ENCODE measurements at regions not wholly inside any gene's neighbourhood (a gene's known extent, or its start where the extent isn't known, plus 50 kb on each side); places are given as distances from the start of the nearest gene placed in this dataset.

DNA sequence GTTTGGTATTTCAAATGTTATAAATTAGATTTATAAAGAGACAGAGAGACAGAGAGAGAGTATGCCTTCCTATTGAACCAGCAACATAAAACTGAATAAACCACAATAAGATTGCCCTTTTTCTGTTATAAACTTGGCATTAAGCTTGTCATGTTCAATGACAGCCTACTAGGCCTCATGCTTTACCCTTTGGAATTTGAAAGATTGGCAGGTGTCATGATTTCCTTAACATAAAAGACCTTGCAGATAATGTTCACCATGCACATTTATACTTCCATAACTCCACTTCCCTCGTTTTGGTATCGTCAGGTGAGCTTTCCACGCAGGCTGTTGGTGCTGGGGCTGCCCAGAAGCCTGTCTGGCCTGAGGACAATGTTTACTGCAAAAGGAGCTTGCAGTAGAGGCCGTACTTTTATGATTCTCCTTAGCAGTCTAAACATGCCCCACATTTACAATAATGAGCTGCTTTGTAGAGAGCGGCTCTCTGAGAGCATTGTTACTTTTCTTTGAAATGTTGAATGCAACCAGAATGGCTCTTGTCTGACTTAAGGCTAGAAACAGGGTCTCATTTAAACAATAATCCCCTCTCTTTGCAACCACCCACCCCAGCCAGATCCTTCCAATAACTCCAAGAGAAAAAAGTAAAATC is 379.1 kb upstream of the ATP5MC3 start:
- TF ChIP-seq, protein P1, sequence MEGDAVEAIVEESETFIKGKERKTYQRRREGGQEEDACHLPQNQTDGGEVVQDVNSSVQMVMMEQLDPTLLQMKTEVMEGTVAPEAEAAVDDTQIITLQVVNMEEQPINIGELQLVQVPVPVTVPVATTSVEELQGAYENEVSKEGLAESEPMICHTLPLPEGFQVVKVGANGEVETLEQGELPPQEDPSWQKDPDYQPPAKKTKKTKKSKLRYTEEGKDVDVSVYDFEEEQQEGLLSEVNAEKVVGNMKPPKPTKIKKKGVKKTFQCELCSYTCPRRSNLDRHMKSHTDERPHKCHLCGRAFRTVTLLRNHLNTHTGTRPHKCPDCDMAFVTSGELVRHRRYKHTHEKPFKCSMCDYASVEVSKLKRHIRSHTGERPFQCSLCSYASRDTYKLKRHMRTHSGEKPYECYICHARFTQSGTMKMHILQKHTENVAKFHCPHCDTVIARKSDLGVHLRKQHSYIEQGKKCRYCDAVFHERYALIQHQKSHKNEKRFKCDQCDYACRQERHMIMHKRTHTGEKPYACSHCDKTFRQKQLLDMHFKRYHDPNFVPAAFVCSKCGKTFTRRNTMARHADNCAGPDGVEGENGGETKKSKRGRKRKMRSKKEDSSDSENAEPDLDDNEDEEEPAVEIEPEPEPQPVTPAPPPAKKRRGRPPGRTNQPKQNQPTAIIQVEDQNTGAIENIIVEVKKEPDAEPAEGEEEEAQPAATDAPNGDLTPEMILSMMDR (IDR thresholded peaks at IDR 0.05; ENCODE audit: unreplicated experiment in 3 of 3): no peak
- H3K9me3 Mint-ChIP-seq: no peaks in the 10 kb centered on the region
- H3K4me3 Mint-ChIP-seq: no peak overlapping the region
- no peaks in the 10 kb centered on the region for H3K36me3 Mint-ChIP-seq (ENCODE audit: low read depth)
- peaks cover 5% of the 10 kb centered on the region for H3K27me3 Mint-ChIP-seq (ENCODE audit: low read depth)
- no peaks in the 10 kb centered on the region for H3K4me1 Mint-ChIP-seq
- H3K27ac Mint-ChIP-seq: no peak overlapping the region

DNA sequence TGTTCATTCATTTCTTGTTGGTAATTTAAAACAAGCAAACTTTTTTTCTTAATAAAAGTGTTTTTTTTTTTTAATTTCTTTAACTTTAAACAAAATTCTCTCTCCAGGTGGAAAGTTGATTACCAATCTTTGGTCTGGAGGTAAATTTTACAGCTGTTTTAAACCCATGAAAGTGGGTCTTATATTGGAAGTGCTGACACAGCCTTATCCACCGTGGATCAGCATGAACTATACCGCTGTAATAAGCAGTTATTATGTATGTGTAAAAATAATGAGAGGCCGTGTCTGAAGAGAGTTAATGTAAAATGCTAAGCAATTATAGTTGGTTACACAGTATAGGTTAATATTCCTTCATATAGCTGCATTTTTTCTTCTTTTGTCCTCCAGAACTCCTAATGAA is 378.1 kb upstream of the ATP5MC3 start:
- Mint-ChIP-seq H3K4me1 (no peaks in the 10 kb centered on the region), H3K27ac (no peak overlapping the region), H3K9me3 (no peaks in the 10 kb centered on the region), H3K36me3 (ENCODE audit: low read depth) (no peaks in the 10 kb centered on the region), H3K27me3 (ENCODE audit: low read depth) (peaks cover 5% of the 10 kb centered on the region), H3K4me3 (no peak overlapping the region)
- TF ChIP-seq, protein P1 (IDR thresholded peaks at IDR 0.05; ENCODE audit: unreplicated experiment in 3 of 3): no peak

DNA sequence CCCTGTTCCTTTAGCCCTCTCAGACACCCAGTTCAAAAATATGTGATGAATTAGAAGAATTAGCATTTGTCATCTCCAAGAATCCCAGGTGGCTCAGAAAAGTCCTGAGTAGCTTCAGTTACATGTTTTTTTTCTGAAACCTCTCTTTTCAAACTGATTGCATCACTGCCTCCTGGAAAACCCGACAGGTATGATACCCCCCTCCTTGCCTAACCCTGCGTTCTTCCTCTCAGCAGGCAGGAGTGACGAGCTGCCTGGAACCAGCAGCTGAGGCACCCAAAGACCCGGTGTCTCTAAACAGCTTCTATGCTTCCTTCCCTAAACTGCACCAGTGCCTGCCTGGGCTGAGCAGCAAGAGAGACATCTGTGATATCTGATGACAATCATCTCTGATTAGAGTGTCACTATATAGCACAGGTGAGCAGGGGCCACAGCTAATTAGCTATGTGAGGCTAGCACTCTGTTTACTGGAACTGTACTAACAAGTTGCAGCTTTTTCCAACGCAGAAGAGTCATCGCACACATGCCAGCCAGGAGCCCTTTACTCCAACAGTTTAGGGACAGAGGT is 376.4 kb upstream of the ATP5MC3 start:
- H3K4me1 Mint-ChIP-seq: peaks cover 6% of the 10 kb centered on the region
- H3K27me3 Mint-ChIP-seq (ENCODE audit: low read depth): peaks cover 10% of the 10 kb centered on the region
- no peaks in the 10 kb centered on the region for H3K36me3 Mint-ChIP-seq (ENCODE audit: low read depth)
- no peak overlapping the region for H3K27ac Mint-ChIP-seq
- TF ChIP-seq, protein P1 (IDR thresholded peaks at IDR 0.05; ENCODE audit: unreplicated experiment in 3 of 3): no peak
- no peak overlapping the region for H3K4me3 Mint-ChIP-seq
- H3K9me3 Mint-ChIP-seq: no peaks in the 10 kb centered on the region

DNA sequence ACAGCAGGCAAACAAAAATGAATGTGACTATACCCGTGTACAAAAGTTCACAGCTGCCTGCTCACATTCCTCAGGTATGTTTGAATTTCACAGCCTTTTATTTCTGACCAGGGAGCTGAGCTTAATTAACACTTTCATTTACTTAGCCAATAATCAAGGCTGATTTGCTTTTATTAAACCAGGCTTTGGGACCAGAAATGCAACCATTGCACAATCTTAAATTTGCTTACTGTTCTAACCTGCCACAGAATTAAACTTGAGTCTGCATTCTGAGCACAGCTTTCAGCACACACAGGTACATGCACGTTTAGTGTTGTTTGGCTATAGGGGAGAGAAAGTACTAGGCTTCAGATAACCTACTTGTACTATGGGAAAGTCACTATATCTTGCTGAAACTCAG is 372.4 kb upstream of the ATP5MC3 start:
- peaks cover 4% of the 10 kb centered on the region for H3K9me3 Mint-ChIP-seq

DNA sequence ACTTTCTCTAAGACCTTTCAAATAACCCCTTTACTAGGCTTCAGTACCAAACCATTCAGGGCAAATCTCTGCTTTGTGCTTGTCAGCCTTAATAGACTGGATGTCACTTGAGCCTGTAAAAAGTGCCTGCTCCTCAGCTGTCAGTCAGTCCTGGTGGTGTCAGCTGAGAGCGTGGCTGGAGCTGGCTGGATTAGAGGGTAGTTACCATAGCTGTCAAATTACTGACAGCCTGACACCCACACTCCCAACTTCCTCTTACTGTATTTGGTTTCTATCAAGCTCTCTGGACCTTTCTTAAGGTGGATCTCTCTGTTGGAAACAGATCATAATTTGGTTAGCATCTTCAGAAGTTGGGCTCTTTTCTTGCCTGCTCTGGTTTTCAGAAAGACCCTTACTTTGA is 371.4 kb upstream of the ATP5MC3 start:
- peaks cover 10% of the 10 kb centered on the region for H3K4me1 Mint-ChIP-seq
- H3K36me3 Mint-ChIP-seq (ENCODE audit: low read depth): no peaks in the 10 kb centered on the region
- H3K27me3 Mint-ChIP-seq (ENCODE audit: low read depth): peaks cover 10% of the 10 kb centered on the region
- H3K27ac Mint-ChIP-seq: no peak overlapping the region
- no peak overlapping the region for H3K4me3 Mint-ChIP-seq
- H3K9me3 Mint-ChIP-seq: peaks cover 7% of the 10 kb centered on the region
- TF ChIP-seq, protein P1 (IDR thresholded peaks at IDR 0.05; ENCODE audit: unreplicated experiment in 3 of 3): no peak

More for the DNA sequence above, 372.4 kb upstream of the ATP5MC3 start:
- Mint-ChIP-seq H3K4me3 (no peak overlapping the region), H3K27me3 (ENCODE audit: low read depth) (peaks cover 10% of the 10 kb centered on the region), H3K36me3 (ENCODE audit: low read depth) (no peaks in the 10 kb centered on the region), H3K4me1 (peaks cover 10% of the 10 kb centered on the region), H3K27ac (no peak overlapping the region)
- TF ChIP-seq, protein P1 (IDR thresholded peaks at IDR 0.05; ENCODE audit: unreplicated experiment in 3 of 3): no peak

DNA sequence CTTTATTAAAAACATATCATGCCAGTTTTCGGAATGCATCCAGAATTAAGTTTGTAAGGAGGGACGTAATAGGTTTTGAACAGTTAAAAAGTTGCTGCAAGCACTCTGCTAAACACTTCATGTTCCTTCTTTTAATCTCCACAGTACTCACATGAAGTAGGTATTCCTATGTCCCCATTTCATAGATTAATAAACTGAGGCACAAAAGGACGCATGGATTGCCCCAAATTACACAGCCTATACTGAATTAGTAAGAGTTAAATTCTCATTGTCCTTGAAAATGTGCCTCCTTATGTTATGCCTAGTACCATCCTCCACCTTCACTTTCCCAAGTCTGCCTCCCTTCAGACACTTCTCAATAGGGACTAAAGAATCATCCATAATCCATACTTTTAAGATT is 358.9 kb upstream of the ATP5MC3 start:
- Mint-ChIP-seq H3K27ac (no peak overlapping the region), H3K9me3 (peaks cover 26% of the 10 kb centered on the region), H3K36me3 (ENCODE audit: low read depth) (peaks cover 3% of the 10 kb centered on the region), H3K4me1 (no peaks in the 10 kb centered on the region), H3K27me3 (ENCODE audit: low read depth) (peaks cover 11% of the 10 kb centered on the region), H3K4me3 (no peak overlapping the region)
- TF ChIP-seq, protein P1 (IDR thresholded peaks at IDR 0.05; ENCODE audit: unreplicated experiment in 3 of 3): no peak

All from nephron (organoid).